Calu3 (cell line): ENCODE measurements at regions not wholly inside any gene's neighbourhood (a gene's known extent, or its start where the extent isn't known, plus 50 kb on each side); places are given as distances from the start of the nearest gene placed in this dataset.

Experiments used
- BruUV-seq: library from RNA; stranded (reverse); fragments of 400-500 nt; replicated peaks from 2 replicates; lab custom pipeline; 2021; lab: Mats Ljungman, UMichigan
- CTCF ChIA-PET: fragments of 300-600 bp; sonication (Branson Sonifier 250); formaldehyde crosslinking; loops from one replicate; lab custom pipeline; 2022; ENCODE audit warnings: antibody characterized with exemption; lab: Charles Lee
- DNase-seq: peaks from one replicate; pipeline ENCODE4 v3.0.0; 2022
- H3K27ac Mint-ChIP-seq: one replicate; pipeline ENCODE4 v1.8.0; 2022; ENCODE audit warnings: mixed read lengths; ENCODE audit not compliant: unreplicated experiment
- H3K27me3 Mint-ChIP-seq: one replicate; pipeline ENCODE4 v1.8.0; 2022; ENCODE audit warnings: mixed read lengths; ENCODE audit not compliant: unreplicated experiment
- H3K36me3 Mint-ChIP-seq: one replicate; pipeline ENCODE4 v1.8.0; 2022; ENCODE audit warnings: mild to moderate bottlenecking, moderate library complexity, mixed read lengths; ENCODE audit not compliant: insufficient read depth, unreplicated experiment
- H3K4me1 Mint-ChIP-seq: one replicate; pipeline ENCODE4 v1.8.0; 2022; ENCODE audit warnings: mild to moderate bottlenecking, low read depth, mixed read lengths; ENCODE audit not compliant: unreplicated experiment
- H3K4me3 Mint-ChIP-seq: one replicate; pipeline ENCODE4 v1.8.0; 2022; ENCODE audit warnings: mild to moderate bottlenecking, low read depth, moderate library complexity, mixed read lengths; ENCODE audit not compliant: unreplicated experiment
- H3K9me3 Mint-ChIP-seq: one replicate; pipeline ENCODE4 v1.8.0; 2022; ENCODE audit warnings: low read depth, mixed read lengths; ENCODE audit not compliant: unreplicated experiment
- intact Hi-C: fragments of 100-400 bp; cut with micrococcal nuclease; formaldehyde crosslinking; loops from one replicate; pipeline ENCODE4 v1.10.0; 2022; ENCODE audit not compliant: unreplicated experiment
- TF ChIP-seq, protein P1 (sequence below): fragments of 200-600 bp; IDR thresholded peaks from one replicate; pipeline ENCODE4 v1.8.0; 2022; ENCODE audit warnings: antibody characterized with exemption; ENCODE audit not compliant: unreplicated experiment

DNA sequence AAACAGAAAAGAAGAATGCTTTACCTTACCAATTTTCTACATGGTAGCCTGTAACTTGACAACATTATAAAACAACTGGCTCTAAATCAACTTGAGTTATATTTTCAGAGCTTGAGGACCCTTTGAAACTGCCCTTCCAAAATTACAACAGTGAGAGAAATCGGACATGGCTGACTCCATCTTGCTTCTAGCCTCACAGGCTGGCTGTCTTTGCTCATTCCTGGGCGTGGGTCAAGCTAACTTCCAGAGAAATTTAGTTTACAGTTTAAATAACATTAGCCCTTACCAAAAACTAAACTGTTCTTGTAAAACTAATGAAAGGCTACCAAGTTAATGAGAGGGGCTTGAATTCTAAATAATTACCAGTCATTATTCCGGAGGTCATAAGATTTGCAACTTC, 183.4 kb downstream of the AKR1D1 start:
- no TSS peak for BruUV-seq
- TF ChIP-seq, protein P1, sequence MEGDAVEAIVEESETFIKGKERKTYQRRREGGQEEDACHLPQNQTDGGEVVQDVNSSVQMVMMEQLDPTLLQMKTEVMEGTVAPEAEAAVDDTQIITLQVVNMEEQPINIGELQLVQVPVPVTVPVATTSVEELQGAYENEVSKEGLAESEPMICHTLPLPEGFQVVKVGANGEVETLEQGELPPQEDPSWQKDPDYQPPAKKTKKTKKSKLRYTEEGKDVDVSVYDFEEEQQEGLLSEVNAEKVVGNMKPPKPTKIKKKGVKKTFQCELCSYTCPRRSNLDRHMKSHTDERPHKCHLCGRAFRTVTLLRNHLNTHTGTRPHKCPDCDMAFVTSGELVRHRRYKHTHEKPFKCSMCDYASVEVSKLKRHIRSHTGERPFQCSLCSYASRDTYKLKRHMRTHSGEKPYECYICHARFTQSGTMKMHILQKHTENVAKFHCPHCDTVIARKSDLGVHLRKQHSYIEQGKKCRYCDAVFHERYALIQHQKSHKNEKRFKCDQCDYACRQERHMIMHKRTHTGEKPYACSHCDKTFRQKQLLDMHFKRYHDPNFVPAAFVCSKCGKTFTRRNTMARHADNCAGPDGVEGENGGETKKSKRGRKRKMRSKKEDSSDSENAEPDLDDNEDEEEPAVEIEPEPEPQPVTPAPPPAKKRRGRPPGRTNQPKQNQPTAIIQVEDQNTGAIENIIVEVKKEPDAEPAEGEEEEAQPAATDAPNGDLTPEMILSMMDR, result no peak
- no peak for DNase-seq
- no peak overlapping the region for H3K27ac Mint-ChIP-seq
- H3K4me1 Mint-ChIP-seq, result peaks cover 9% of the 10 kb centered on the region
- no peaks in the 10 kb centered on the region for H3K36me3 Mint-ChIP-seq
- H3K4me3 Mint-ChIP-seq, result no peak overlapping the region
- intact Hi-C loops, result no loop called here
- no peaks in the 10 kb centered on the region for H3K27me3 Mint-ChIP-seq
- CTCF ChIA-PET, result no interaction called here
- peaks cover 6% of the 10 kb centered on the region for H3K9me3 Mint-ChIP-seq

GRCh38 chr7:138267934-138268333, 191.7 kb downstream of the AKR1D1 start:
- H3K27me3 Mint-ChIP-seq, result no peaks in the 10 kb centered on the region
- H3K36me3 Mint-ChIP-seq, result no peaks in the 10 kb centered on the region
- no peak overlapping the region for H3K27ac Mint-ChIP-seq
- intact Hi-C loops, result no loop called here
- H3K4me1 Mint-ChIP-seq, result no peaks in the 10 kb centered on the region
- TF ChIP-seq, protein P1, result no peak
- H3K9me3 Mint-ChIP-seq, result peaks cover 2% of the 10 kb centered on the region
- DNase-seq, result no peak
- BruUV-seq, result no TSS peak
- CTCF ChIA-PET, result no interaction called here
- no peak overlapping the region for H3K4me3 Mint-ChIP-seq

GRCh38 chr7:138276891-138277290, 183.2 kb upstream of the TRIM24 start:
- H3K9me3 Mint-ChIP-seq, result no peaks in the 10 kb centered on the region
- no peak overlapping the region for H3K27ac Mint-ChIP-seq
- DNase-seq, result no peak
- H3K36me3 Mint-ChIP-seq, result no peaks in the 10 kb centered on the region
- CTCF ChIA-PET, result no interaction called here
- no TSS peak for BruUV-seq
- TF ChIP-seq, protein P1, result no peak
- H3K4me1 Mint-ChIP-seq, result no peaks in the 10 kb centered on the region
- H3K4me3 Mint-ChIP-seq, result no peak overlapping the region
- H3K27me3 Mint-ChIP-seq, result no peaks in the 10 kb centered on the region
- intact Hi-C loops, result no loop called here

- DNase-seq, result no peak
- Mint-ChIP-seq H3K27ac (no peak overlapping the region), H3K4me3 (no peak overlapping the region), H3K36me3 (no peaks in the 10 kb centered on the region), H3K4me1 (no peaks in the 10 kb centered on the region), H3K9me3 (no peaks in the 10 kb centered on the region), H3K27me3 (no peaks in the 10 kb centered on the region)
- TF ChIP-seq, protein P1, result no peak
- intact Hi-C loops, result no loop called here
- CTCF ChIA-PET, result no interaction called here
- BruUV-seq, result no TSS peak
Measured at GRCh38 chr7:138278601-138279000, 181.5 kb upstream of the TRIM24 start.
